ENCODE measurements at regions not wholly inside any gene's neighbourhood (a gene's known extent, or its start where the extent isn't known, plus 50 kb on each side); places are given as distances from the start of the nearest gene placed in this dataset.

GRCh38 chr6:71582820-71583219, 294.2 kb downstream of the OGFRL1 start:
- no peak for TF ChIP-seq CTCF (IDR thresholded peaks at IDR 0.05; ENCODE audit: low read depth, low read length)

GRCh38 chr6:71584712-71585436, 296.3 kb downstream of the OGFRL1 start:
- no peak overlapping the region for H3K4me3 ChIP-seq (ENCODE audit: low read depth, low read length)
- TF ChIP-seq CTCF (IDR thresholded peaks at IDR 0.05; ENCODE audit: low read depth, low read length), result no peak

More at GRCh38 chr6:71582820-71583219, 294.2 kb downstream of the OGFRL1 start:
- no peak overlapping the region for H3K4me3 ChIP-seq (ENCODE audit: low read depth, low read length)

- H3K4me3 ChIP-seq (ENCODE audit: low read depth, low read length), result no peak overlapping the region
- TF ChIP-seq CTCF (IDR thresholded peaks at IDR 0.05; ENCODE audit: low read depth, low read length), result no peak
These were observed 296.9 kb downstream of the OGFRL1 start for GRCh38 chr6:71585472-71585871.

GRCh38 chr6:71588490-71588889, 297.9 kb upstream of the RIMS1 start:
- no peak overlapping the region for H3K4me3 ChIP-seq (ENCODE audit: low read depth, low read length)
- TF ChIP-seq CTCF (IDR thresholded peaks at IDR 0.05; ENCODE audit: low read depth, low read length), result no peak

- H3K4me3 ChIP-seq (ENCODE audit: low read depth, low read length), result no peak overlapping the region
- no peak for TF ChIP-seq CTCF (IDR thresholded peaks at IDR 0.05; ENCODE audit: low read depth, low read length)
These were observed 297.1 kb upstream of the RIMS1 start for GRCh38 chr6:71589254-71589653.

- no peak for TF ChIP-seq CTCF (IDR thresholded peaks at IDR 0.05; ENCODE audit: low read depth, low read length)
- no peak overlapping the region for H3K4me3 ChIP-seq (ENCODE audit: low read depth, low read length)
These were observed 293.7 kb upstream of the RIMS1 start for GRCh38 chr6:71592643-71593042.

- TF ChIP-seq CTCF (IDR thresholded peaks at IDR 0.05; ENCODE audit: low read depth, low read length), result no peak
- H3K4me3 ChIP-seq (ENCODE audit: low read depth, low read length), result no peak overlapping the region
These were observed 287.0 kb upstream of the RIMS1 start for GRCh38 chr6:71599359-71599758.

Data from WI38 (cell line).